Ishikawa (cell line): ENCODE measurements at regions not wholly inside any gene's neighbourhood (a gene's known extent, or its start where the extent isn't known, plus 50 kb on each side); places are given as distances from the start of the nearest gene placed in this dataset.

Experiments
- CEBPB ChIP-seq: IDR thresholded peaks from 2 replicates; pipeline ENCODE4 v1.6.1; 2012
- CREB1 ChIP-seq: IDR thresholded peaks from 2 replicates; pipeline ENCODE4 v1.6.1; 2012; ENCODE audit warnings: low read depth
- EGR1 ChIP-seq: IDR thresholded peaks from 2 replicates; pipeline ENCODE4 v1.6.1; 2012
- EP300 ChIP-seq: IDR thresholded peaks from 2 replicates; pipeline ENCODE4 v1.6.1; 2012; ENCODE audit warnings: borderline replicate concordance
- RAD21 ChIP-seq: IDR thresholded peaks from 2 replicates; pipeline ENCODE4 v1.6.1; 2012; ENCODE audit warnings: low read depth
- REST ChIP-seq: IDR thresholded peaks from 2 replicates; pipeline ENCODE4 v1.6.1; 2012; ENCODE audit warnings: low read depth, mild to moderate bottlenecking
- TAF1 ChIP-seq: IDR thresholded peaks from 2 replicates; pipeline ENCODE4 v1.6.1; 2012; ENCODE audit warnings: low read depth, mild to moderate bottlenecking
- USF1 ChIP-seq: IDR thresholded peaks from 2 replicates; pipeline ENCODE4 v1.6.1; 2012
- YY1 ChIP-seq: IDR thresholded peaks from 2 replicates; pipeline ENCODE4 v1.6.1; 2012; ENCODE audit warnings: low read depth
- ZBTB7A ChIP-seq: IDR thresholded peaks from 2 replicates; pipeline ENCODE4 v1.6.1; 2012; ENCODE audit warnings: low read depth
- TF ChIP-seq, protein P1 (sequence below): IDR thresholded peaks from 2 replicates; pipeline ENCODE4 v1.6.1; 2012

GRCh38 chr13:107364658-107365057 lies 796.7 kb upstream of the ARGLU1 start:
- no peak for TF ChIP-seq EP300
- TF ChIP-seq, protein P1, sequence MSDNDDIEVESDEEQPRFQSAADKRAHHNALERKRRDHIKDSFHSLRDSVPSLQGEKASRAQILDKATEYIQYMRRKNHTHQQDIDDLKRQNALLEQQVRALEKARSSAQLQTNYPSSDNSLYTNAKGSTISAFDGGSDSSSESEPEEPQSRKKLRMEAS, result no peak
- TF ChIP-seq USF1, result no peak
- TF ChIP-seq REST, result no peak
- TF ChIP-seq EGR1, result no peak
- TF ChIP-seq ZBTB7A, result no peak
- no peak for TF ChIP-seq TAF1
- TF ChIP-seq YY1, result no peak
- no peak for TF ChIP-seq RAD21
- TF ChIP-seq CEBPB, result no peak
- TF ChIP-seq CREB1, result no peak
